B cell (primary cell): ENCODE measurements at regions not wholly inside any gene's neighbourhood (a gene's known extent, or its start where the extent isn't known, plus 50 kb on each side); places are given as distances from the start of the nearest gene placed in this dataset.

ENCODE experiments used
- ATAC-seq: fragments of 200-7000 bp; cut with Tn5 transposase; one replicate; pipeline ENCODE4 v1.10.0; 2021; ENCODE audit warnings: low read depth, mild to moderate bottlenecking, moderate number of reproducible peaks, moderate library complexity
- CTCF ChIA-PET: fragments of 350-600 bp; sonication (Branson Sonifier 250); formaldehyde crosslinking; loops from one replicate; lab custom pipeline; 2021; ENCODE audit warnings: antibody characterized with exemption, inconsistent platforms; lab: Charles Lee
- POLR2A ChIA-PET: fragments of 350-600 bp; sonication (Branson Sonifier 250); formaldehyde crosslinking; loops from one replicate; lab custom pipeline; 2021; ENCODE audit warnings: antibody characterized with exemption; lab: Charles Lee
- DNase-seq: peaks from one replicate; pipeline ENCODE4 v3.0.0; 2013
- H2AFZ ChIP-seq: 2 replicates; pipeline ENCODE4 v1.6.1; 2012; ENCODE audit warnings: mild to moderate bottlenecking, low read depth, low read length; ENCODE audit not compliant: insufficient read depth, poor library complexity, severe bottlenecking
- H3K27ac ChIP-seq, 2 donors: 1 replicate in 1 of 2; 2 replicates in 1 of 2; pipeline ENCODE4 v1.5.1; 2012 to 2013; ENCODE audit warnings: low read length in 2 of 2, mild to moderate bottlenecking in 2 of 2, moderate library complexity in 1 of 2
- H3K27me3 ChIP-seq, 4 experiments: fragments of 200-600 bp in 1 of 4; sonication (generic) in 1 of 4; replicated peaks in 1 of 4; 1 replicate in 2 of 4; 2 replicates in 2 of 4; pipeline versions ENCODE4 v1.6.1 to v1.7.0; 2013 to 2016; ENCODE audit warnings: low read length in 3 of 4, mild to moderate bottlenecking in 2 of 4, mixed read lengths in 1 of 4, moderate library complexity in 1 of 4; ENCODE audit not compliant: insufficient read depth in 4 of 4, control insufficient read depth in 3 of 4; ENCODE audit errors: control extremely low read depth in 1 of 4
- H3K36me3 ChIP-seq, 2 experiments: replicated peaks in 1 of 2; 1 replicate in 1 of 2; 2 replicates in 1 of 2; pipeline versions ENCODE4 v1.6.1 to v1.7.1; 2013; ENCODE audit warnings: low read length in 1 of 2; ENCODE audit not compliant: insufficient read depth in 2 of 2, control insufficient read depth in 1 of 2; ENCODE audit errors: control extremely low read depth in 1 of 2, extremely low read depth in 1 of 2
- H3K4me1 ChIP-seq, 2 donors: fragments of 200-600 bp in 1 of 2; sonication (generic) in 1 of 2; 1 replicate in 1 of 2; 2 replicates in 1 of 2; pipeline versions ENCODE4 v1.5.1 to v1.6.1; 2013 to 2017; ENCODE audit warnings: low read length in 2 of 2; ENCODE audit not compliant: control insufficient read depth in 2 of 2, insufficient read depth in 2 of 2
- H3K4me2 ChIP-seq: replicated peaks from 2 replicates; pipeline ENCODE3; 2012; ENCODE audit warnings: mild to moderate bottlenecking, low read depth, low read length; ENCODE audit not compliant: poor library complexity, severe bottlenecking
- H3K4me3 ChIP-seq, 5 experiments: fragments of 200-600 bp in 1 of 5; sonication (generic) in 1 of 5; 1 replicate in 3 of 5; 2 replicates in 2 of 5; pipeline versions ENCODE4 v1.5.1 to v1.7.0; 2011 to 2016; ENCODE audit warnings: low read length in 4 of 5, mild to moderate bottlenecking in 4 of 5, low read depth in 2 of 5, control low read depth in 1 of 5, moderate library complexity in 1 of 5; ENCODE audit not compliant: insufficient read depth in 1 of 5; ENCODE audit errors: control extremely low read depth in 1 of 5, extremely low read depth in 1 of 5
- H3K79me2 ChIP-seq: fragments of 200-600 bp; sonication (generic); one replicate; pipeline ENCODE4 v1.6.0; 2016; ENCODE audit warnings: low read length; ENCODE audit not compliant: control insufficient read depth, insufficient read depth
- H3K9ac ChIP-seq: fragments of 200-600 bp; sonication (generic); 2 replicates; pipeline ENCODE4 v1.6.1; 2017; ENCODE audit warnings: mild to moderate bottlenecking, low read length, moderate library complexity
- H3K9me3 ChIP-seq, 3 donors: one replicate each; pipeline versions ENCODE4 v1.6.1 to v1.7.1; 2013; ENCODE audit warnings: low read length in 2 of 3; ENCODE audit not compliant: control insufficient read depth in 2 of 3, insufficient read depth in 1 of 3; ENCODE audit errors: control extremely low read depth in 1 of 3
- H4K20me1 ChIP-seq: 2 replicates; pipeline ENCODE4 v1.6.0; 2012; ENCODE audit warnings: mild to moderate bottlenecking, low read length; ENCODE audit not compliant: insufficient read depth, control insufficient read depth, poor library complexity, severe bottlenecking
- H3K27ac Mint-ChIP-seq: one replicate; pipeline ENCODE4 v1.8.0; 2021; ENCODE audit warnings: mixed read lengths
- H3K27me3 Mint-ChIP-seq: one replicate; pipeline ENCODE4 v1.8.0; 2021; ENCODE audit warnings: mixed read lengths
- H3K4me1 Mint-ChIP-seq: one replicate; pipeline ENCODE4 v1.8.0; 2021; ENCODE audit warnings: mixed read lengths
- H3K4me3 Mint-ChIP-seq: one replicate; pipeline ENCODE4 v1.8.0; 2021; ENCODE audit warnings: mixed read lengths
- H3K9me3 Mint-ChIP-seq: one replicate; pipeline ENCODE4 v1.8.0; 2022; ENCODE audit warnings: mixed read lengths; ENCODE audit not compliant: insufficient read depth
- CTCF ChIP-seq: fragments of 200-600 bp; IDR thresholded peaks from one replicate; pipeline ENCODE4 v1.8.0; 2022; ENCODE audit warnings: antibody characterized with exemption, mild to moderate bottlenecking
- EZH2 ChIP-seq: IDR thresholded peaks from 2 replicates; pipeline ENCODE4 v1.6.1; 2012; ENCODE audit warnings: borderline replicate concordance, low read depth, mild to moderate bottlenecking, moderate library complexity, low read length; ENCODE audit not compliant: insufficient read depth, poor library complexity, severe bottlenecking
- WGBS: methylation state at CpG from one replicate; pipeline ENCODE4 v1.1.5; 2013; ENCODE audit warnings: missing lambda C conversion rate; ENCODE audit not compliant: insufficient coverage; 5-methylcytosine and 5-hydroxymethylcytosine counted together
- intact Hi-C: fragments of 100-400 bp; cut with micrococcal nuclease; formaldehyde crosslinking; loops from one replicate; pipeline ENCODE4 v1.10.0; 2022

- no peaks in the 10 kb centered on the region for H3K27me3 Mint-ChIP-seq
- Histone ChIP-seq H3K9me3 (peaks cover 0 to 6% (median 0%) of the 10 kb centered on the region in 3 donors), H3K4me1 (no peaks in the 10 kb centered on the region), H3K4me3 (no peak overlapping the region), H3K27me3 (no peaks in the 10 kb centered on the region), H2AFZ (no peak overlapping the region), H3K4me2 (no peak overlapping the region), H3K36me3 (no peaks in the 10 kb centered on the region), H3K79me2 (no peaks in the 10 kb centered on the region), H3K27ac (no peak overlapping the region), H3K9ac (no peak overlapping the region), H4K20me1 (no peaks in the 10 kb centered on the region)
- no peak overlapping the region for H3K27ac Mint-ChIP-seq
- no peaks in the 10 kb centered on the region for H3K4me1 Mint-ChIP-seq
- H3K9me3 Mint-ChIP-seq, result no peaks in the 10 kb centered on the region
- intact Hi-C loops, result no loop called here
- H3K4me3 Mint-ChIP-seq, result no peak overlapping the region
- DNase-seq (no peak), ATAC-seq (no peak)
- ChIA-PET CTCF (no interaction called here), POLR2A (no interaction called here)
- no peak for TF ChIP-seq EZH2
- TF ChIP-seq CTCF, result no peak
- no CpG with 5 or more reads among the region's 2 CpGs for WGBS
Observed at GRCh38 chr3:65037861-65038260, 350.1 kb upstream of the ADAMTS9 start.

- ATAC-seq (no peak), DNase-seq (no peak)
- Histone ChIP-seq H3K4me2 (no peak overlapping the region), H3K9ac (no peak overlapping the region), H4K20me1 (no peaks in the 10 kb centered on the region), H3K36me3 (no peaks in the 10 kb centered on the region), H3K27ac (no peak overlapping the region), H3K4me3 (no peak overlapping the region), H3K9me3 (peaks cover 0 to 5% (median 0%) of the 10 kb centered on the region in 3 donors), H3K27me3 (no peaks in the 10 kb centered on the region), H3K79me2 (no peaks in the 10 kb centered on the region), H3K4me1 (no peaks in the 10 kb centered on the region), H2AFZ (no peak overlapping the region)
- peaks cover 5% of the 10 kb centered on the region for H3K9me3 Mint-ChIP-seq
- ChIA-PET POLR2A (no interaction called here), CTCF (no interaction called here)
- TF ChIP-seq EZH2, result no peak
- no peak for TF ChIP-seq CTCF
- no peak overlapping the region for H3K4me3 Mint-ChIP-seq
- H3K4me1 Mint-ChIP-seq, result no peaks in the 10 kb centered on the region
- intact Hi-C loops, result no loop called here
- WGBS, result 83% methylated on average over 1 of the region's 2 CpGs
- no peaks in the 10 kb centered on the region for H3K27me3 Mint-ChIP-seq
- H3K27ac Mint-ChIP-seq, result no peak overlapping the region
Observed at GRCh38 chr3:65035246-65035645, 347.4 kb upstream of the ADAMTS9 start.
